ENCODE measurements at regions not wholly inside any gene's neighbourhood (a gene's known extent, or its start where the extent isn't known, plus 50 kb on each side); places are given as distances from the start of the nearest gene placed in this dataset.
A peak's percentile ranks its signal among the peaks of the same experiment; 100 is the strongest.

GRCh38 chr18:8948011-8948410 lies 154.5 kb upstream of the NDUFV2 start:
- H4K20me1 ChIP-seq (ENCODE audit: insufficient read depth, low read length, poor library complexity, severe bottlenecking) = no peaks in the 10 kb centered on the region
- H3F3A ChIP-seq (ENCODE audit: low read depth) = 0 out of 2 replicates have a peak, but pooled peaks cover 3% of the 10 kb centered on the region
- H3K79me2 ChIP-seq (ENCODE audit: insufficient read depth, low read length) = no peaks in the 10 kb centered on the region
- H3K27me3 ChIP-seq (ENCODE audit: insufficient read depth, low read length, poor library complexity, severe bottlenecking) = no peaks in the 10 kb centered on the region
- H3K9me3 ChIP-seq (ENCODE audit: insufficient read depth, low read depth, low read length) = no peaks in the 10 kb centered on the region
- H3K9me2 ChIP-seq (replicated peaks; ENCODE audit: low read depth, low read length) = no peaks in the 10 kb centered on the region
- no peak overlapping the region for H3K9ac ChIP-seq (ENCODE audit: low read depth, low read length, poor library complexity, severe bottlenecking)
- no peak overlapping the region for H3K4me2 ChIP-seq (ENCODE audit: low read depth, low read length, poor library complexity, severe bottlenecking)
- peaks cover 63% of the 10 kb centered on the region for H3K4me1 ChIP-seq (ENCODE audit: insufficient read depth, low read length, poor library complexity, severe bottlenecking)
- TF ChIP-seq EZH2phosphoT487 (IDR thresholded peaks at IDR 0.05; ENCODE audit: borderline replicate concordance) = no peak
- TF ChIP-seq CTCF (conservative IDR thresholded peaks at IDR 0.05; ENCODE audit: low read length) = no peak
- no peak overlapping the region for H2AFZ ChIP-seq (ENCODE audit: low read length)
- H3K36me3 ChIP-seq (ENCODE audit: insufficient read depth, low read length) = no peaks in the 10 kb centered on the region
- H3K4me3 ChIP-seq (ENCODE audit: low read length, poor library complexity, severe bottlenecking) = no peak overlapping the region

GRCh38 chr18:8948471-8949149 lies 153.9 kb upstream of the NDUFV2 start:
- Histone ChIP-seq H3F3A (ENCODE audit: low read depth) (0 out of 2 replicates have a peak, but pooled peaks cover 3% of the 10 kb centered on the region), H3K9ac (ENCODE audit: low read depth, low read length, poor library complexity, severe bottlenecking) (no peak overlapping the region), H3K9me3 (ENCODE audit: insufficient read depth, low read depth, low read length) (peaks cover 5% of the 10 kb centered on the region; the same call in 1 of the 2 replicates), H3K4me3 (ENCODE audit: low read length, poor library complexity, severe bottlenecking) (no peak overlapping the region), H3K4me2 (ENCODE audit: low read depth, low read length, poor library complexity, severe bottlenecking) (no peak overlapping the region), H3K36me3 (ENCODE audit: insufficient read depth, low read length) (no peaks in the 10 kb centered on the region), H3K9me2 (replicated peaks; ENCODE audit: low read depth, low read length) (no peaks in the 10 kb centered on the region), H3K79me2 (ENCODE audit: insufficient read depth, low read length) (no peaks in the 10 kb centered on the region), H3K4me1 (ENCODE audit: insufficient read depth, low read length, poor library complexity, severe bottlenecking) (peaks cover 62% of the 10 kb centered on the region), H4K20me1 (ENCODE audit: insufficient read depth, low read length, poor library complexity, severe bottlenecking) (no peaks in the 10 kb centered on the region), H3K27me3 (ENCODE audit: insufficient read depth, low read length, poor library complexity, severe bottlenecking) (no peaks in the 10 kb centered on the region), H2AFZ (ENCODE audit: low read length) (peak overlapping the region; percentile 37; the same call in 1 of the 2 replicates)
- no peak for TF ChIP-seq CTCF (conservative IDR thresholded peaks at IDR 0.05; ENCODE audit: low read length)
- TF ChIP-seq EZH2phosphoT487 (IDR thresholded peaks at IDR 0.05; ENCODE audit: borderline replicate concordance) = no peak

- H4K20me1 ChIP-seq (ENCODE audit: insufficient read depth, low read length, poor library complexity, severe bottlenecking) = no peaks in the 10 kb centered on the region
- H3K9ac ChIP-seq (ENCODE audit: low read depth, low read length, poor library complexity, severe bottlenecking) = no peak overlapping the region
- H3K4me3 ChIP-seq (ENCODE audit: low read length, poor library complexity, severe bottlenecking) = no peak overlapping the region
- 0 out of 2 replicates have a peak, but pooled peaks cover 3% of the 10 kb centered on the region for H3F3A ChIP-seq (ENCODE audit: low read depth)
- no peak overlapping the region for H2AFZ ChIP-seq (ENCODE audit: low read length)
- no peaks in the 10 kb centered on the region for H3K27me3 ChIP-seq (ENCODE audit: insufficient read depth, low read length, poor library complexity, severe bottlenecking)
- H3K79me2 ChIP-seq (ENCODE audit: insufficient read depth, low read length) = no peaks in the 10 kb centered on the region
- TF ChIP-seq CTCF (conservative IDR thresholded peaks at IDR 0.05; ENCODE audit: low read length) (no peak), EZH2phosphoT487 (IDR thresholded peaks at IDR 0.05; ENCODE audit: borderline replicate concordance) (no peak)
- H3K4me1 ChIP-seq (ENCODE audit: insufficient read depth, low read length, poor library complexity, severe bottlenecking) = peaks cover 56% of the 10 kb centered on the region
- H3K9me3 ChIP-seq (ENCODE audit: insufficient read depth, low read depth, low read length) = peaks cover 5% of the 10 kb centered on the region; the same call in 1 of the 2 replicates
- H3K9me2 ChIP-seq (replicated peaks; ENCODE audit: low read depth, low read length) = no peaks in the 10 kb centered on the region
- H3K4me2 ChIP-seq (ENCODE audit: low read depth, low read length, poor library complexity, severe bottlenecking) = no peak overlapping the region
- no peaks in the 10 kb centered on the region for H3K36me3 ChIP-seq (ENCODE audit: insufficient read depth, low read length)
Measured at GRCh38 chr18:8949206-8949605, 153.3 kb upstream of the NDUFV2 start.
